Neuronal stem cell (in vitro differentiated cells): ENCODE measurements at regions not wholly inside any gene's neighbourhood (a gene's known extent, or its start where the extent isn't known, plus 50 kb on each side); places are given as distances from the start of the nearest gene placed in this dataset.

ENCODE experiments used
- DNase-seq: peaks from one replicate; pipeline ENCODE4 v3.0.0-alpha.2; 2013; ENCODE audit warnings: low spot score
- H2AFZ ChIP-seq: one replicate; pipeline ENCODE4 v1.6.1; 2013; ENCODE audit warnings: mild to moderate bottlenecking, low read length, inconsistent platforms
- H2AK5ac ChIP-seq: 2 replicates; pipeline ENCODE4 v1.6.1; 2013; ENCODE audit warnings: low read depth, mild to moderate bottlenecking, inconsistent platforms, low read length, moderate library complexity, mixed read lengths
- H2BK120ac ChIP-seq: 2 replicates; pipeline ENCODE4 v1.6.1; 2013; ENCODE audit warnings: low read depth, mild to moderate bottlenecking, inconsistent platforms, low read length, moderate library complexity, mixed read lengths
- H2BK12ac ChIP-seq: one replicate; pipeline ENCODE4 v1.6.1; 2013; ENCODE audit warnings: low read length, inconsistent platforms
- H2BK15ac ChIP-seq: 2 replicates; pipeline ENCODE4 v1.6.1; 2013; ENCODE audit warnings: mild to moderate bottlenecking, low read length, inconsistent platforms, mixed read lengths
- H2BK5ac ChIP-seq: one replicate; pipeline ENCODE4 v1.6.1; 2013; ENCODE audit warnings: inconsistent platforms, mild to moderate bottlenecking, low read length, moderate library complexity
- H3K14ac ChIP-seq: one replicate; pipeline ENCODE4 v1.6.1; 2013; ENCODE audit warnings: low read length, inconsistent platforms
- H3K18ac ChIP-seq: 2 replicates; pipeline ENCODE4 v1.6.1; 2013; ENCODE audit warnings: low read length, inconsistent platforms
- H3K23ac ChIP-seq: 2 replicates; pipeline ENCODE4 v1.6.1; 2013; ENCODE audit warnings: low read depth, mild to moderate bottlenecking, mixed read lengths, low read length, inconsistent platforms; ENCODE audit not compliant: poor library complexity
- H3K27ac ChIP-seq: replicated peaks from 3 replicates; pipeline ENCODE4 v1.5.1; 2013; ENCODE audit warnings: low read length, inconsistent platforms
- H3K27me3 ChIP-seq, 3 experiments: 2 replicates each; pipeline ENCODE4 v1.6.1; 2013; ENCODE audit warnings: low read length in 3 of 3, mild to moderate bottlenecking in 2 of 3, inconsistent platforms in 1 of 3, low read depth in 1 of 3, mixed read lengths in 1 of 3, moderate library complexity in 1 of 3; ENCODE audit not compliant: control insufficient read depth in 3 of 3, insufficient read depth in 3 of 3
- H3K36me3 ChIP-seq, 2 donors: replicated peaks in 1 of 2; 2 replicates each; pipeline ENCODE4 v1.6.1; 2013; ENCODE audit warnings: low read length in 2 of 2; ENCODE audit not compliant: control insufficient read depth in 2 of 2, insufficient read depth in 2 of 2
- H3K4ac ChIP-seq: 2 replicates; pipeline ENCODE4 v1.6.1; 2013; ENCODE audit warnings: inconsistent platforms, mild to moderate bottlenecking, low read length, moderate library complexity
- H3K4me1 ChIP-seq, 2 donors: 1 replicate in 1 of 2; 2 replicates in 1 of 2; pipeline ENCODE4 v1.6.1; 2013; ENCODE audit warnings: low read length in 2 of 2, low read depth in 1 of 2; ENCODE audit not compliant: control insufficient read depth in 2 of 2, insufficient read depth in 1 of 2
- H3K4me2 ChIP-seq: one replicate; pipeline ENCODE4 v1.6.1; 2013; ENCODE audit warnings: mild to moderate bottlenecking, low read length, inconsistent platforms; ENCODE audit not compliant: insufficient read depth, poor library complexity, severe bottlenecking
- H3K4me3 ChIP-seq, 2 donors: 2 replicates each; pipeline ENCODE4 v1.5.1; 2013; ENCODE audit warnings: low read length in 2 of 2, mild to moderate bottlenecking in 2 of 2, inconsistent platforms in 1 of 2, moderate library complexity in 1 of 2
- H3K79me1 ChIP-seq: one replicate; pipeline ENCODE4 v1.6.1; 2013; ENCODE audit warnings: low read depth, mild to moderate bottlenecking, inconsistent platforms, low read length, moderate library complexity
- H3K9ac ChIP-seq: one replicate; pipeline ENCODE4 v1.6.1; 2013; ENCODE audit warnings: mild to moderate bottlenecking, low read depth, low read length, inconsistent platforms; ENCODE audit not compliant: poor library complexity
- H3K9me3 ChIP-seq, 2 donors: replicated peaks in 1 of 2; 2 replicates each; pipeline versions ENCODE3 to v1.6.1; 2013; ENCODE audit warnings: low read length in 2 of 2, mild to moderate bottlenecking in 2 of 2, inconsistent platforms in 1 of 2, low read depth in 1 of 2, mixed read lengths in 1 of 2, moderate library complexity in 1 of 2; ENCODE audit not compliant: control insufficient read depth in 2 of 2, insufficient read depth in 1 of 2
- H4K8ac ChIP-seq: one replicate; pipeline ENCODE4 v1.6.1; 2013; ENCODE audit warnings: low read depth, mild to moderate bottlenecking, inconsistent platforms, low read length, moderate library complexity
- H4K91ac ChIP-seq: one replicate; pipeline ENCODE4 v1.6.1; 2013; ENCODE audit warnings: low read length, low read depth, mild to moderate bottlenecking, inconsistent platforms; ENCODE audit not compliant: poor library complexity
- WGBS, 2 donors: extraction: QIAGEN DNeasy Blood & Tissue Kit; methylation state at CpG; one replicate each; pipeline ENCODE4 v1.1.7; 2013; ENCODE audit warnings: missing lambda C conversion rate in 2 of 2, mixed read lengths in 1 of 2; ENCODE audit not compliant: insufficient read length in 2 of 2, insufficient replicate concordance in 1 of 2; ENCODE audit errors: extremely low coverage in 2 of 2; 5-methylcytosine and 5-hydroxymethylcytosine counted together

GRCh38 chr3:144128108-144128892 is 156.7 kb downstream of the DIPK2A start:
- Histone ChIP-seq H4K91ac (no peak overlapping the region), H2BK12ac (no peak overlapping the region), H3K18ac (no peak overlapping the region), H3K27ac (no peak overlapping the region), H2BK15ac (no peak overlapping the region), H2AK5ac (no peak overlapping the region), H2BK120ac (no peak overlapping the region), H3K9ac (no peak overlapping the region), H3K23ac (no peak overlapping the region), H3K4me3 (no peak overlapping the region), H3K36me3 (no peaks in the 10 kb centered on the region), H2AFZ (peak overlapping the region; percentile 72), H2BK5ac (no peak overlapping the region), H3K14ac (no peak overlapping the region), H3K79me1 (no peaks in the 10 kb centered on the region), H3K9me3 (no peaks in the 10 kb centered on the region), H4K8ac (no peak overlapping the region), H3K27me3 (peaks cover 0 to 2% (median 0%) of the 10 kb centered on the region in 3 experiments), H3K4me1 (peaks cover 5 to 10% of the 10 kb centered on the region in 2 donors), H3K4me2 (no peak overlapping the region), H3K4ac (no peak overlapping the region)
- no CpG with 5 or more reads among the region's 6 CpGs for WGBS, 2 donors
- no peak for DNase-seq

- no peak overlapping the region for H3K18ac ChIP-seq
- H3K14ac ChIP-seq = no peak overlapping the region
- H3K27ac ChIP-seq = no peak overlapping the region
- H2BK15ac ChIP-seq = no peak overlapping the region
- no peak overlapping the region for H2AFZ ChIP-seq
- H2AK5ac ChIP-seq = no peak overlapping the region
- H2BK12ac ChIP-seq = no peak overlapping the region
- H2BK120ac ChIP-seq = no peak overlapping the region
- no peak overlapping the region for H3K4me2 ChIP-seq
- no CpG with 5 or more reads among the region's 6 CpGs for WGBS, 2 donors
- no peak overlapping the region for H3K4ac ChIP-seq
- H2BK5ac ChIP-seq = no peak overlapping the region
- no peak overlapping the region for H4K8ac ChIP-seq
- H3K4me1 ChIP-seq = peaks cover 5 to 10% of the 10 kb centered on the region in 2 donors
- H3K9me3 ChIP-seq = no peaks in the 10 kb centered on the region
- no peaks in the 10 kb centered on the region for H3K36me3 ChIP-seq
- no peak overlapping the region for H3K9ac ChIP-seq
- no peaks in the 10 kb centered on the region for H3K79me1 ChIP-seq
- no peak overlapping the region for H3K23ac ChIP-seq
- no peak overlapping the region for H4K91ac ChIP-seq
- no peak for DNase-seq
- H3K27me3 ChIP-seq = no peaks in the 10 kb centered on the region
- H3K4me3 ChIP-seq = no peak overlapping the region
Observed at GRCh38 chr3:144129536-144130214, 158.1 kb downstream of the DIPK2A start.

DNA sequence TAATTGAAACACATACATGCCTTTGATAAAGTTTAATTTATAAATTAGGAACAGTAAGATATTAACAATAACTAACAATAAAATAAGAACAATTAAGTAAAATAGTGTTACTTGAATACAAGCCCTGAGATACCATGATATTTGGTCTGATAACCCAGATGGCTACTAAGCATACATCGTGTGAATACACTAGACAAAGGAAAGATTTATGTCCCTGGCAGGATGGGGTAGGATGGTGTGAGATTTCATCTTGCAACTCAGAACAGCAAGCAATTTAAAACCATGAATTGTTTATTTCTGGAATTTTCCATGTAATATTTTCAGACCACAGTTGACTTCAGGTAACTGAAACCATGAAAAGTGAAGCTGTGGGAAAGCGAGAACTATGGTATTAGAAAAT is 169.5 kb downstream of the DIPK2A start:
- Histone ChIP-seq H3K4me1 (peaks cover 0 to 6% of the 10 kb centered on the region in 2 donors), H3K4ac (no peak overlapping the region), H4K91ac (no peak overlapping the region), H3K4me2 (no peak overlapping the region), H2BK120ac (no peak overlapping the region), H3K14ac (no peak overlapping the region), H4K8ac (no peak overlapping the region), H3K18ac (no peak overlapping the region), H3K4me3 (no peak overlapping the region), H3K36me3 (no peaks in the 10 kb centered on the region), H3K9me3 (no peaks in the 10 kb centered on the region), H2BK12ac (no peak overlapping the region), H3K27me3 (no peaks in the 10 kb centered on the region), H2AFZ (no peak overlapping the region), H3K79me1 (no peaks in the 10 kb centered on the region), H3K9ac (no peak overlapping the region), H2BK15ac (no peak overlapping the region), H2AK5ac (no peak overlapping the region), H3K27ac (no peak overlapping the region), H3K23ac (no peak overlapping the region), H2BK5ac (no peak overlapping the region)
- no CpG with 5 or more reads among the region's 2 CpGs for WGBS, 2 donors
- no peak for DNase-seq

DNA sequence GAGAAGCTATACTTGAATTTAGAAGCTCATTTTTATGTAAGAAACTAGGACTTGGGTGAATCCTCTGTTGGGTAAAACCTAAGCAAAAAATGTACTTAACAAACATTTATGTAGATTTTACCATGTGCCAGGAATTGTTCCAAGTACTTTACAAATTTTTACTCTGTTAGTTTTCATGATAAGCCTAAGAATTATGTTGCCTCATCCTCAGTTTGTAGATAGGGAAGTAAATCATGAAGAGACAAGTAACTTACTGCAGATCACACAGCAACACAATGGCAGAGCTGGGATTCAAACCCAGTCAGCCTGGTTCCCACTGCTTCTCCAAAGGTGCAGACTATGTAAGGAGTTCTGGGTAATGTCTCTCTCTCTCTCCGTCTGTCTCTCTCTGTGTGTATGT is 169.9 kb downstream of the DIPK2A start:
- no CpG with 5 or more reads among the region's 1 CpG for WGBS, 2 donors
- no peak overlapping the region for H4K8ac ChIP-seq
- no peak overlapping the region for H2BK15ac ChIP-seq
- no peak overlapping the region for H3K9ac ChIP-seq
- DNase-seq = no peak
- H2BK12ac ChIP-seq = no peak overlapping the region
- no peak overlapping the region for H3K23ac ChIP-seq
- H3K36me3 ChIP-seq = no peaks in the 10 kb centered on the region
- H2AK5ac ChIP-seq = no peak overlapping the region
- no peaks in the 10 kb centered on the region for H3K79me1 ChIP-seq
- H2BK5ac ChIP-seq = no peak overlapping the region
- no peak overlapping the region for H3K4me3 ChIP-seq
- H3K4ac ChIP-seq = no peak overlapping the region
- H2AFZ ChIP-seq = no peak overlapping the region
- no peaks in the 10 kb centered on the region for H3K27me3 ChIP-seq
- no peaks in the 10 kb centered on the region for H3K9me3 ChIP-seq
- H3K4me1 ChIP-seq = peaks cover 0 to 3% of the 10 kb centered on the region in 2 donors
- H2BK120ac ChIP-seq = no peak overlapping the region
- no peak overlapping the region for H4K91ac ChIP-seq
- no peak overlapping the region for H3K4me2 ChIP-seq
- H3K27ac ChIP-seq = no peak overlapping the region
- no peak overlapping the region for H3K14ac ChIP-seq
- H3K18ac ChIP-seq = no peak overlapping the region
